GM12872 (cell line): ENCODE measurements at regions not wholly inside any gene's neighbourhood (a gene's known extent, or its start where the extent isn't known, plus 50 kb on each side); places are given as distances from the start of the nearest gene placed in this dataset.

Experiments
- CTCF ChIP-seq: IDR thresholded peaks from 3 replicates; pipeline ENCODE4 v1.5.1; 2011; ENCODE audit warnings: low read depth, mild to moderate bottlenecking, low read length, moderate library complexity; ENCODE audit not compliant: insufficient read depth

DNA sequence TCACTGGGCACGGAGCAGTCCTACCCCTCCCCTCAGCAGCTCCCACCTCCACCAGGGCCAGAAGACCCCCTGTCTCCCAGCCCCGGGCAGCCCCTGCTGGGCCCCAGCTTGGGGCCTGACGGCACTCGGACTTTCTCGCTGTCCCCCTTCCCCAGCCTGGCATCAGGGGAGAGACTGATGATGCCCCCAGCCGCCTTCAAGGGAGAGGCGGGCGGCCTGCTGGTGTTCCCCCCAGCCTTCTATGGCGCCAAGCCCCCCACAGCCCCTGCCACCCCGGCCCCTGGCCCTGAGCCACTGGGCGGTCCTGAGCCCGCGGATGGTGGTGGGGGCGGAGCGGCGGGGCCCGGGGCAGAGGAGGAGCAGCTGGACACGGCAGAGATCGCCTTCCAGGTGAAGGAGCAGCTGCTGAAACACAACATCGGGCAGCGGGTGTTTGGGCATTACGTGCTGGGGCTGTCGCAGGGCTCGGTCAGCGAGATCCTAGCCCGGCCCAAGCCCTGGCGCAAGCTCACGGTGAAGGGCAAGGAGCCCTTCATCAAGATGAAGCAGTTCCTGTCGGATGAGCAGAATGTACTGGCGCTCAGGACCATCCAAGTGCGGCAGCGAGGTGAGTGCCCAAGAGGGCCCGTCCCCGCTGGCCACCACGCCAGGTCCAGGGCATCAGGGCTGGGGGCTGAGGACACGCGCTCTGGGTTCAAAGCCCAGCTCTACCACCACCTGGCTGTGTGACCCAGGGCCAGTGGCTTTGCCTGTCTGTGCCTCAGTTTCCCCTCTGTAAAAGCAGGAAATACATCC, 58.6 kb downstream of the PHETA1 start:
- no peak for TF ChIP-seq CTCF

DNA sequence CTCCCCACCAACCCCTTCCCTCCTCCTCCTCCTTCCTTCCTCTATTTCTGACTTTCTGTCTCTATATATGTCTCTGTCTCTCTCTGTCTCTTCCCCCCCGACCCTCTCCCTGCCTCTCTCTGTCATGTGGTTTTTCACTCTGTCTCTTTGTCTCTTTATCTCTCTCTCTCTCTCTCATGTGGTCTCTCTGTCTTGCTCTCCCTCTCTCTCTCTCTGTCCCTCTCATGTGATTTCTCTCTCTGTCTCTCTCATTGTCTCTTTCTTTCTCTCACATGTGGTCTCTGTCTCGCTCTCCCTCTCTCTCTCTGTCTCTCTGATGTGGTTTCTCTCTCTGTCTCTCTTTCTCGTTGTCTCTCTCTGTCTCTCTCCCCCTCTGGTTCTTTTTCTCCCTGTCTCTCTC, 59.3 kb downstream of the PHETA1 start:
- no peak for TF ChIP-seq CTCF

DNA sequence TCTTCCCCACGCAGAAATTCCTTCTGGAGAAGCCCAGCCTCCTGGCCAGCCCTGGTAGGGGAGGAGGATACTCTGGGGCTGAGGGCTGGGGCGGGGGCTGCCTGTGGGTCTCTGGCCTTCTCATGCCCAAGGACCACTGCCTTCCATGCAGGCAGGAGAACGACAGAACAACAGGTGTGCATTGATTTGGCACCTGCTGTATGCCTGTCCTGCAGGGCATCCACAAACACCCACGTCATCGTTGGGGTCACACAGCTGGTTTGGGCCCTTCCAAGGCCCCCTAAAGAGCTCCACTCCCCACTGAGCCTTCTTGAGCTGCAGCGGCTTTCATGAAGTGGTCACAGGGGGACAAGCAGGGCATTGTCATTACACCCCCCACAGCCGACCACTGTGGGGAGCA, 60.4 kb downstream of the PHETA1 start:
- TF ChIP-seq CTCF, result no peak

DNA sequence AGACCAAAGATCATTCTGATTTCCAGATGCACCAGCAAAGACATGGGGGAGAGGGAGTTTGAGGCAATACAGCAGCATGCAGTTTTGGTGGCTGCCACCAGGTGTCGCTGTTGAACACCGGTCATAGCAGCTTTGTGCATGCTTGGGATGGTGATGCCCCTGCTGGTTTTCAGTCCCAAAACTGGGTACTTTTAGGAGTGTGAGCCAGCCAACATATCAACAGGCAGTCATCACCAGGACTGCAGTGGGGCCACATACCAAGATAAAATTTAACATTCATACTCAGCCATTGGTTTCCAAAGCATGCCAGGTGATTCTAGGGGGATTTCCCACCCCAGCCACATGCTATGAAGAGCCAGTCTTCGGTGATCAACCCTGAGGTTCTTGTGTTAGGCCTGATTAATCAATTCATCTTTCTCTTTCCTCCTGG, 64.2 kb downstream of the PHETA1 start:
- peak; percentile 89 for TF ChIP-seq CTCF

DNA sequence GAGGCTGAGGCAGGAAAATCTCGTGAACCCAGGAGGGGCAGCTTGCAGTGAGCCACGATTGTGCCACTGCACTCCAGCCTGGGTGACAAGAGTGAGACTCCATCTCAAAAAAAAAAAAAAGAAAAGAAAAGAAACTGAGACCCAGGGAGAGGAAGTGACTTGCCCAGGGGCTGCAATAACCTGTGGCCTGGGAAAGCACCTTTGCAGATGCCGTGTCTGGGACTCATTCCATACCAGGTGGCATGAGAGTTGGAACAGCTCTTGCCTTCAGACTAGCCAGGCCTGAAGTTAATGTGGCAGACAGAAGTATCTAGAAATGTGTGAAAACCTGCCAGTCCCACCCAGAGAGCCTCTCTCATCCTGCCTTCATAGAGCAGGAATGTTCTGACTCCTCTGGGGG, 65.4 kb downstream of the PHETA1 start:
- TF ChIP-seq CTCF, result no peak

DNA sequence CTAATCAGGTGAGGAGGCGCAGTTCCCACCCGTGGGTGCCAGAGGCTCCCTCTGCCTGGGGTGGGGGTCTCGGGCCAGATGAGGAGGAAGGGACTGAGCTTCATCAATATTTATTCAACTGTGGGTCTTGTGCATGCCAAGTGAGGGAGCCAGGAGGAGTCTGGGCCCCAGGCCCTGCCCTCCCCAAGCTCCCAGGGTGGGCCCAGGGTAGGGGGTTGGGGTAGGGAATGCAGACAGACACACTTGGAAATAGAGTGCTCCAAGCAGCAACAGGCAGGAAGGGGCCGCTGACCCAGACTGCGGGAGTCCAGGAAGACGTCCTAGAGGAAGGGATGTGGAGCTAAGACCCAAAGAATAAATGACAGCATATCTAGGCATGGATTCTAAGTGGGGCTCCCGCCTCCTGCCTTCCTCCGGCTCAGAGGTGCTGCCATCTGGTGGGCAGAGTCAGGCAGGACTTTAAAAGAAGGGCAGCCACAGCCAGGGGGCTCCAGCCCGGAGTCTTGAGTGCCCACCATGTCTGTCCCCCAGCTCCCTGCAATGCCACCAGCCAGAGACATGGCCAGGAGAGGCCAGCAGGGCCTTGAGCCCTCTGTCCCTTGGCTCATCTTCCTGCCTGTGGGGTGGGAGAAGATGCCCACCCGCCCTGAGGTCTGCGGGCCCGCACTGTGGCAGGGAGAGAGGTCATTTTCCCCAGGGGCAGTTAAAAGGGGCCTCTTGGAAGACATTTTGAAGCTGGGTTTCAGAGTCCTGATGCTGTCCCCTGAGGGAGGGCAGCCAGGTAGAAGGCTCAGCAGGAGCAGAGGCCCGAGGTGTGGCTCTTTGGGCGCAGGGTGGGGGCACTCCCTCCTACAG, 70.1 kb downstream of the PHETA1 start:
- peak; percentile 81 for TF ChIP-seq CTCF

GRCh38 chr12:111297703-111298426, 71.0 kb downstream of the PHETA1 start:
- TF ChIP-seq CTCF, result no peak
